Stimulated activated CD4-positive, alpha-beta T cell treated with anti-CD3 and anti-CD28 coated beads, Interleukin-4, amount 100 ng/mL, for 48 hours (primary cell): ENCODE measurements at regions not wholly inside any gene's neighbourhood (a gene's known extent, or its start where the extent isn't known, plus 50 kb on each side); places are given as distances from the start of the nearest gene placed in this dataset.
"Not testable (repeated sequence)": the region's sequence is repeated elsewhere in the genome, so short reads cannot be mapped to it uniquely, and the experiment has no call there.

ENCODE experiments used
- DNase-seq, 2 donors: peaks; one replicate each; pipeline ENCODE4 v3.0.0-alpha.2; 2020; ENCODE audit warnings: low read depth in 2 of 2

DNA sequence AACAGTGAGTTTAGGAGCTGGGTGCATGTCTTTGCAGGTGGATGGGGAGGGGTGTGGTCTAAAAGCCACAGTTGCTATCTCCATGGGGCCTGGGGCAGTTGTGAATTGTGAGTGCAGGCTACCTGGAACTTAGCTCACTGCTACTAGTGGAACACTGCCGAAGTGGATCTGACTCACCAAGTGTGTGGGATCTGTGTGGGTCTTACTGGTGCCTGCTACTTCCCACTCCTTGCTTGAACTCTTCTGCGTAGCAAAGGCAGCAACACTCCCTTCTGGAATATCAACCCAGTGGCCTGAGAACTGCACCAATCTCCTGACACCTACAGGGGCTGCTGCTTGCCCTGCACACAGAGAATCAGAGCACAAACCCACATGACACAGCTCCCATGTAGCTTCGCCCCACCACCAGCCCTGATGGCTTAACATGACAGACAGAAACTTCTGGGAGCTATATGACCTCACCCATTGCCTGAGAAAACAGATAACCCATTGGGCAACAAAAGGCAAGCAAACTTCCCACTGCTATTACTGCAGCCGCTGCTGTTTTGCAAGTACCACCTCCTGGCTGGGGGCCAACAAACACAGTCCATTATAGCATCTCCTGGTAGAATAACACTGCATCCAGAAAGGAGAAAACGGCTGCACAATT lies 455.1 kb upstream of the DDX18 start:
- no peak for DNase-seq

DNA sequence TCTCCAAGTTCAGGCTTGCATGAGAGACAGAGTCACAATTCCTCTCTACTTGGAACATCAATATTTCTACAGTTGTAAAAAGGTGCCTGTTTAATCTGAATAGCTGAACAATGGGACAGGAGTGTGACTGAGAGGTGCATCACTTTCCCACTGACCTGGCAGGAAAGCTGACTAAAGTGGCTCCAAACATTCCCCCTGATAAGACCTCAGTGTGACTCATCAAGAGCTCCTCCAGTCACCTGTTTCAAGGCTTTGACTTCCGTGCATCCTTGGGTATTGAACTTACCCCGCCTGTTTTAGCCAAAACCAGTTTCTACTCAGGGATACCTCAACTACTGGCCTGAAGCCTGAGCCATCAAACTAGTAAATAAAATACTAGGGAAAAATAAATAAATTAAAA lies 453.9 kb upstream of the DDX18 start:
- no peak for DNase-seq

DNA sequence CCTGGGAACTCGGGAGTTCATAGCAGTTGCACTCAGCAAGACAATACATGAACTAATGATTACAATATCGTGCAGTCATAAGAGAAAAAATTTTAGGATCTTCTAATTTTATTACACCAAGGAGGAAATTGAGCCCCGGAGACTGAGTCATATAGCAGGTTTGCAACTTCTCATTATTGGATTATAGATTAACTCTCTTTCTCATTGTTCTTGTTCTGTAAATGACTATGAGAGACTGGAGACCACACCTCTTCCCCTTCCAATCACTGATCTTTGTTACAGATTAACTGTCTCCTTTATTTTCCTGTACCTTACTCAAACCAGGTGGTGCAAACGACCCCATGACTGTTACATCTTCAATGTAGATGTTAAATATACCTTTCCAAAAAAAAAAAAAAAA lies 435.8 kb upstream of the DDX18 start:
- DNase-seq, result no peak

DNA sequence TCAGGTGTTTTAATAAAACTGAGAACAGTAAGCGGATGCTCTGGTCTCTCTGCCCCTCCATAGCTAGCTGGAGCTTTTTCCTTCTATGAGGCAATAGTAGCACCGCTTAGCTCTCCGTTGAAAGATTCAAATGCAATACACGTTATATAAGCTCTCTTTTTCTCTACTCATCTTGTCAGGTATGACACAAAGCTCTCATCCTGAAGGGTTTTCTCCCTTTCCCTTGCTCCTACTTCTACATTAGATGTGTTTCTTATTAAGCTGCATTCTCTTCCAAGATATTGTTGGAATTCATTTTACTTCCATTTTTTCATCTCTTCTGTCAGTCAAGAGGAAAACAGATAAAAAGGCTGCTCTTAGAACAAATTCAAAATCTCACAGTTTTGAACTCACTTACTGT lies 434.6 kb upstream of the DDX18 start:
- no peak for DNase-seq

DNA sequence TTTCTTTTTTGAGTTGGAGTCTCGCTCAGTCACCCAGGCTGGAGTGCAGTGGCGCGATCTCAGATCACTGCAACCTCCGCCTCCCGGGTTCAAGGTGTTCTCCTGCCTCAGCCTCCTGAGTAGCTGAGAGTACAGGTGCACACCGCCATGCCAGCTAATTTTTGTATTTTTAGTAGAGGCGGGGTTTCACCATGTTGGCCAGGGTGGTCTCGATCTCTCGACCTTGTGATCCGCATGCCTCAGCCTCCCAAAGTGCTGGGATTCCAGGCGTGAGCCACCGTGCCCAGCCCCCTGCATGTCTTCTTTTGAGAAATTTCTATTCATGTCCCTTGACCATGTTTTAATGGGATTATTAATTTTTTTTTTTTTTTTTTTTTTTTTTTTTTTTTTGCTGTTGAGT lies 430.5 kb upstream of the DDX18 start:
- not testable (repeated sequence) for DNase-seq

DNA sequence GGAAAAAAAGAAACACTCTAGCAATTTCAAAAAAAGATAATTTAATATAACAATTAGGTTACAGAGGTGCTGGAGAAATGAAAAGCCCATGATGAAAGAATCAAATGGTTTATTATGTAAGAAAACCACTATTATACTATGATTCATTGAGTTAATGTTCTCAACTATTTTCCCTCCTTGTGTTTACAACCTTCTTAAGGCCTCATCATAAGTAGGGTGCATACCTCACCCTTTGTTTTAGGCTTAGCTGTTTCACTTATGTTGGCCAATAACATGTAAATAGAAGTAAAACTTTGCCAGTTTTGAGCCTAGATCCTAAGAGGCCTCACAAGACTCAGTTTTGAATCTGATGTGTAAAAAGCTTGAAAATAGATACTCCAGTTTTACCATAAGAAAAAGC lies 418.3 kb upstream of the DDX18 start:
- no peak for DNase-seq

DNA sequence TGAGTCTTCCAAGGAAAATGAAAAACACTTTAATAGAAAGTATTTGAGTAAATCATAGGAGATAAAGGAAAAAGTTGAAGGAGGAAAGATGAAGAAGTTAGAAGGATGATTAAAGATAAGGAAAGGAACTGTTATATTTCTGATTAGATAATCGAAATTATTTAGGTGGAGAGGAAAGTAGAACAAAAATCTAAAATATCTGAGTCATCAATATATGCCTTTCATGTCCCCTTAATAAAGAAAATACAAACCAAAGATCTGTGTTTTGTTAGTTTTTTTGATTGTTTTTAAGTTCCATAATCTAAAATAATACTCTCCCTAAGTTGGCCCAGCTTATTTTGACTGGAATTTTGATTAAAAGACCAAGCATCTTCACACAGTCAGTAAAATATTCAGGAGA lies 412.9 kb upstream of the DDX18 start:
- DNase-seq, result no peak

DNA sequence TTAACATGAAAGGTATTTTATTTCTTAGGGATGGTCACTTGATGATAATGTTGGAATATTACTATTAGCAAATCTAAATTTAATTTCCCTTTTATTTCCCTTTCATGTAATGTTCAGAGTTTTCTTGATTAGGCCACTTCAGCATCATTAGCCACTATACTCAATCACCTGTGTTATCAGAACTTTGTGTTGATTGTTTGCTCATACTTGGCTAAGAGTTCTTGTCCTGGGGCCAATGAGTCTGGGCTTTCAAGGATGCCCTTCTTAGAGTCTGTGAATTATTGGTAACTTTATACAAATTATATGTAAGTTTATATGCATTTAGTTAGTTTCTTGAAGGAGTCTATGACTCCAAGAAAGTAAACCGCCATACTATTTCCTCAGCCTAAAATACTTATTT lies 408.0 kb upstream of the DDX18 start:
- DNase-seq, result no peak

DNA sequence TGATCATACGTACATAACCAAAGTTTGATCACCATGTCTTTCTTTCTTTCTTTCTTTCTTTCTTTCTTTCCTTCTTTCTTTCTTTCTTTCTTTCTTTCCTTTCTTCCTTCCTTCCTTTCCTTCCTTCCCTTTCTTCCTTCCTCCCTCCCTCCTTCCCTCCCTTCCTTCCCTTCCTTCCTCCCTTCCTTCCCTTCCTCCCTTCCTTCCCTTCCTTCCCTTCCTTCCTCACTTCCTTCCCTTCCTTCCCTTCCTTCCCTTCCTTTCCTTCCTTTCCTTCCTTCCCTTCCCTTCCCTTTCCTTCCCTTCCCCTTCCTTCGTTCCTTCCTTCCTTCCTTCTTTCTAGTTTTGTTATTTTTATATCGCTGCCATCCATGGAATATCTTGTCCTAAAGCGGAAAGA lies 406.7 kb upstream of the DDX18 start:
- DNase-seq, result no peak

DNA sequence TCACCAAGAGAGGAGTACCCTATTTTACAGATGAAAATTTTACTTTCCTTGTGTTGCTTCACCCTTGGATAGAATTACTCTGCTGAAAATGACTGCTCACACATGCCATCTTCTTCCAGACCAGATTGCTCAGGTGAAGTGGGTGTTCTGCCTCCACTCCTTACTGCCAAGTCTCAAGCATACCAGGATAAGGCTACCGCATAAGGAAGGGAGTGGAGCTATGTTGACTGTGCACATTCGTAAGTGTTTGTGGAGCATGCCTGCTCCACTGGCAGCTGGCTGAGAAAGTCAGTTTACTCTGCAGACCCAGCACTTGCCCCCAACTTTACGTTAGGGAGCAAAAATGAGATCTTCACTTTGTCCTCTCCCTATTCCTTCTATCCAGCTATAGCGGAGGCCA lies 405.0 kb upstream of the DDX18 start:
- no peak for DNase-seq

DNA sequence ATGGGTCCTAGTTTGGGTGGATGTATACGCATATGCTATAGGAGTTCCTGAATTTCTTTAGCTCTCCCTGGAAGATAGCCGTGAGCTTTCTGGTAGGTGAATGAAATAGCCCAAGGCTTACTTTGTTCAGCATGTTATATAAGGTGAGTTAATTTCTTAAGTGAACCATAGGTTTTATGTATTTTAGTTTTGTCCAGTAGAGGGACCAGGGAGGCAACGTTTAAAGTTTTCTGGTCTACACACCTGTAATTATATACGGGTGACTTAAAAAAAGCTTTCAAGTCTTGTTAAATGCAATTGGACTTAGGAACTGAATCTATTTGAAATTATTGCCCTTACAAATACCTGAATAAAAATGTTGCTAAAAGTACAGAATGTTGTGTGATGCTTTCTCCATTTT lies 402.5 kb upstream of the DDX18 start:
- no peak for DNase-seq

DNA sequence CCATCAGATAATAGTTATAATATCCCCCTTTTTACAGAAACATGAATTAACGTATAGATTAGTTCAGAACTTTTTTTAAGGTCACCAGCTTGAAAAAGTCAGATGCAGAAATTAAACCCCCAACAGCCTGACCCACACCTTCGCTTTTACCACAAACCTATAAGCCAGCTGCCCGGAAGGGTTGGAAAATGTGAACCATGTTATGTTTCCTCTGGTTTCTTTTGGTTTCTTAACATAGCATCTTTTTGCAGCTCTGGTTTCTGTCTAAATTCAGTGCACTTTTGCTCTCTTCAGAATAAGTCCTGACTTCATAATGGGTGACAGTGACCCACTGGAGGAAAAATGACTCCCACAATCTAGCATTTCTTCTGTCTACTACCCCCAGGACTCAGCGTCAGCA lies 381.7 kb upstream of the DDX18 start:
- DNase-seq, result no peak

DNA sequence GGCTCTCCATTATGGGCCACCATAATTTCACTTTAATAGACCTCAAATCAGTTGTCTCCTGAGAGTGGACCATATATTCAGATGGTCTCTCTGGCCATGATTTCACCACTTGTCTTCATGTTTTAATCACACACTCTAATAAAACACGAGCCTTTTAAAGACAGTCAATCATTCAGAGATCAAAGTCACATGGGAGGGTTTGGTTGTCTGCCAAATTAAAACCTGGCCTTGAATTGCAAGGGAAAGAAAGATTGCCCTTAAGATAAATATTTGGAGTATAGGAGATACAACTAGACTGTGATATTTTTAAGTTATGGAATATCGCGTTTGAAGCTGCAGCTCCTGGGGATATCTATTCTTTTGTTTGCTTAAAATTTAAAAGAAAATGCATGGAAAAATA lies 377.8 kb upstream of the DDX18 start:
- no peak for DNase-seq

DNA sequence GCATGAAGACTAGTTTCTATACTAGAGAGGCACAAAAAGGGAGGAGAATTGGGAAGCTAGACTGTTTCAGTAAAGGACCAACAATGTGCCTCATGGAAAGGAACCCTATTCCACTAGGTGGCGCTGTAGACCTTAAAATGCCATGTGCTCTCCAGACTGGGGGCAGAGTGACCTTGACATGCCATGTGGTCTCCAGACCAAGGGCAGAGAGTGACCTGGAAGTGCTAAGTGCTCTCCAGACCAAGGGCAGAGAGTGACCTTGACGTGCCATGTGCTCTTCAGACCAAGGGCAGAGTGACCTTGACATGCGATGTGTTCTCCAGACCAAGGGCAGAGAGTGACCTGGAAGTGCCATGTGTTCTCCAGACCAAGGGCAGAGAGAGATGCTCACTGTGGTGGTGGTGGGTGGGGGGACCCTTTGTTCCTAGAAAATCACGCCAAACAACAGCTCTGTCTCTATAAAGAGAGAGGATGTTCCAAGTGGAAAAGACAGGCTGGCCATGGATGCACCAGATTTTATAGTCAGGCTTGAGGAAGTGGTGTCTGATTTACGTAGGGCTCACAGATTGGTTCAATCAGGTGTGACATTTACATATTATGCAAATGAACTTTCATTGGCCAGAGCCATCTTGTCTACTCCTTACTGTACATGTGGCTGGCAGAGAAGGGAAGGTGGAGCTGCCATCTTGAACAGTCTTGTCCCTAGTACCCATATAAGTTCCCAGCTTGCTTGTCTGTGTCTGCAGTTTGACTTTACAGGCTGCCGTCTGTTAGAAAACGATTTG lies 344.0 kb upstream of the DDX18 start:
- DNase-seq, result peak; percentile 2 to 4

DNA sequence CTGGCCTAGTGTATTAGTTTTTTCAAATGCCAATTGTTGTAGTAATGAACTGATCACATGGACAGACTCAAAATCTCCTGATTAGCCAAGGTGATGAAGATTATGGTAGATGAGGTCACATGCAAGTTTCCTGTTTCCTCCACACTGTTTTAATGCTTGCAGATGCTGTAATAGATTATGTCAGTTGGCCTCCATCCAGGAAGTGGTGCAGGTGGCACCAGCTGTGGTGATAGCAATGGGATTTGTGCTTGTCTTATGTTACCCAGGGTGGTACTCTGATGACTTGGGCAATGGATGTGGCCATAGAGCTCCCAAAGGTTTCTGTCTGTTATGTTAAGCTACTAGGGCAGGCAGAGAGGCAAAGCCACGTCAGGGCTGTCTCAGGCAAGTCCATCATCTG lies 332.9 kb upstream of the DDX18 start:
- DNase-seq, result no peak

DNA sequence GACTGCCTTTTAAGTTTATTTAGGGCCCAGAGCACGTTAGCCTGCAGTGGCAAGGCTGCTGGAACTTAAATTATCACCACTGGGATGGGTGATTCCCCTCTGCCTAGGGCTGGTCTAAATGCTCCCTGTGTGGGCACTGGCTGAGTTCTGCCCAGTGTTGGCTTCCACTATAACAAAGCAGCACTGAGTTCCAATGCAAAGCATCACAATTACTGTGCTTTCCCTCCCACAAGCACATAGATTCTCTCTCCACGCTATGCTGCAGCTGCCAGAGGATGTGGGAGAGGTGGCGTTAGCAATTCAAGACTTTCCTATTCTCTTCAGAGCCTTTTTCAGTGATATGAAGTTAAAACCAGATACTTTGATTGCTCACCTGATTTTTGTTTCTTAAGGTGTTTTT lies 328.9 kb upstream of the DDX18 start:
- no peak for DNase-seq

DNA sequence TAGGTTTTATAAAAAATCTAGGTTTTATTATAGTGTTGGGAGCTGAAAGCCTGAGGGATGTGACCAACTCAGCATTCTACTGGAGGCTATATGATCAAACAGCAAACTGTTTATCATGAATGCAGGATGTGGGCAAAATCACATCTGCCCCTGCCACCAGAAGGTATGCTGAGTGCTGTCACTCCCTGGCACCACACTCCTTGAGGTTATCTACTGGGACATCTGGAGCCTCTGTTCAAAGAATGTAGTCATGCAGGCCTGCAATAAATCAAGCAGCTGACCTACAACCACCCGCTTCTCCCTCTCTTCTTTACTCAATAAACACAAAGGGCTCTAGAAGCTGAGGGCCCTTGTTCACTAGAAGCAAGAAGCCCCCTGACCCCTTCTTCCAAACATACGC lies 328.4 kb upstream of the DDX18 start:
- no peak for DNase-seq

DNA sequence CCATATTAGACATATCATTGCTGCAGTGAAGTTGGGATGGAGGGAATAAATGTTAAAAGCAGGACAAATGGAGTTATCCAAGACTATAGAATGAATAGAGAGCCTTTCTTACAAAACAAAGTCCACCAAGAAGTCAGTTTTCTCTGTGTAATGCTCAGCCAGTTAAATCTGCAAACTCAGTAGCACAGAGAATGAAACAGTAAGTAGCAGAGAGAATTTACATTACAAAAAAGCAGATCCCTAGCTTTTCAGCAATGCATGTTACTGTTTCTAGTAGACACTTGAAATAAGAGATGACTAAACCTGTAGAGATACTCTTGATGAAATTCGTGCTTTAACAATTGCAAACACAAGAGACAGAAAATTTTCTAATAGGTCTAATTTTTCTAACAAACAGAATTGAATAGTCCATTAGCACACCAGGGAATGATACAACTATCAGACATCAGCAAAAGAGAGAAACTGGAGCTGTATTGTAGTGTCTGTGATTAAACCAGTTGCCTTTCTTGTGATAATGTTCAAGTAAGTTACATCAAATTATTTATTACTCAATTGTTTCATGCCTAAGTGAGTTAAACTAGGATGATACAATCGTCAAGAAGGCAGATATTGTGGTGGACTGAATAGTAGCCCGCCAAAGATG lies 322.2 kb upstream of the DDX18 start:
- DNase-seq, result no peak

DNA sequence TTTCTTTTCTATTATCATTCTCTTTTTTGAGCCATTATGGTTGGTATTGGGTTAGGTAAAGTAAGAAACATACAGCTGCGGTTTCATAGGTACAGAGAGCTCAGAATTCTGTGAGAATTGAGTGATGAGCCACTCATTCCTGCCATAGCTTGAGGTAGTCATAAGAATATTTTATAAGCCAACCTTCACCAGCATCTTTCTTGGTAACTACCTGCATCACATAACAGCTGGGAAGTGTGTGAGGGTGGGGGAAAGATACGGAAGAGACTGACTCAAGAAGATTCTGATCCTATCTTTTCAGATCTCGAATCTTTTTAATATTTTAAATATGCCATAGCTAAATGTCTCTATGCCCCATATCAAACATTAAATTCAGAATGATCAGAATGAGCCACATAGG lies 313.8 kb upstream of the DDX18 start:
- no peak for DNase-seq

DNA sequence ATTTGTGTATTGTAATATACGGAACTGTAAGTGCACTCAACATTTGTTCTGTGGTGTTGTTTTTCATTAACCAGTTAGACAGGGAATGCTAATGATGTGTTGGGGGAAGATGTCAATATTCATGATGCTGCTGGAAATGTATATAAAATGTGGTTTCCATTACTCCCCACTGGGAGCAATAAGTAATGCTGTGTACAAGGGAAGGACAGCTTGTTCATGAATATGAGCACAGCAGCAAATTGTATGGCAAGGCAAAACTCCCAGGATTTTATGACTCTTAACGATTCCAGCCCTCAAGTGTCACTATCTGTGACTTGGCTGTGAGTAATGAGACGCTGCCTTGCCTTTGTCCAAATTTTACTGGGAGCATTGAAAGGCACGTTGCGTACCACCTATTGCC lies 312.4 kb upstream of the DDX18 start:
- no peak for DNase-seq

DNA sequence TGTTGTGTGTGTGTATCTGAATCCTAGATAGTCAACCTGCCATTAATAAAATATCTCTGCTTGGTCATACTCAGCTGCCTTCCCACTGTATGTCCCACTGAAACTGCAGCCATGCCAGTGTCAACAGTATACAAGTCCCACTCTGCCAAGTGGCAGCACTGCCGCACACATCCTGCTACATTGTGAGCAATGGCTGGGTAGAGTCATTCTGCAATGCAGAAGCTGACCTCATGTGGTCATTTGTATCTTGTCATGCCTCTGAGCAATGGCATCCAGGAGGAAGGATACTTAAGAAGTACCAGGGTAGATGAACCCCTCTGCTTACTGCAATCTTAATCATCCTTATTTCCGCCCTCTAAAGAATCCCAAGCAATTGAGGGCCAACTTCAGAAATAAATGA lies 302.2 kb upstream of the DDX18 start:
- no peak for DNase-seq

DNA sequence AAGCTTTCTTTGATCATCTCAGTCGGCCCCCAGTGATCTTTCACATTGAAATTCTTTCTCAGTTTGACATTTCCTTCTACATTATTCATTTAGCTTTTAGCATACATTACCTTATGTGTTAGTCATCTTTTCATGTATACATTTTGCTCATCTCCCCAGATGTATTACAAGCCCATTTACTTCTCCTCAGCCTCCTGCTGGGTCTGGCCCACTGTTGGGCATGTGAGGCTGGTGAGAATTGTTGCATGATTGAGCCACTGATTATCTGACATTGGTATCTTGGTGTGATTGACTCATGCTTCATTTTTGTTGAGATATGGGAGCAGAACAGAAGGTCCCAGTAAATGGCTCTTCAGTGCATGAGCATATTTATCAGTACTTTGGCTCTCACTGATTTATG lies 300.1 kb upstream of the DDX18 start:
- DNase-seq, result no peak

DNA sequence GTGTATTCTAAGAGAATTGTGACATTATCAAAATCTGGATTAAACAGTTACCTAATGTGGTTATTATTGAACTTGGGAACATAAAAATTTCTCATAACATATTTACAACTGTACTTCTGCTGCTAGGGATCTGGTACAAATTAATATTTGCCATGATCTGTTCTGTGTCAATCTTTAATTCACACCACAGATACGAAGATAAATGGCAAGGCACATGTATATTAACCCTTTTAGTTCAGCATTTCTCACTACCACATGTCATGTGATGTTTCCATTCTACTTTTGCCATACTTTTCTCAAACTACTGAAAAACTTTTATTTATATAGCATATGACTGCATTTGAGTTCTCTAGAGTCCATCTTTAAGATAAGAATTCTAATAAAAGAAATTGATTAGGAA lies 295.3 kb upstream of the DDX18 start:
- no peak for DNase-seq
